Cardiac muscle cell (in vitro differentiated cells and primary cell): ENCODE measurements at regions not wholly inside any gene's neighbourhood (a gene's known extent, or its start where the extent isn't known, plus 50 kb on each side); places are given as distances from the start of the nearest gene placed in this dataset.
A peak's percentile ranks its signal among the peaks of the same experiment; 100 is the strongest.

Source experiments
- DNase-seq, 2 donors: peaks; one replicate each; pipeline versions ENCODE4 v3.0.0 to v3.0.0-alpha.2; 2010 to 2017; ENCODE audit warnings: low read depth in 1 of 2, low spot score in 1 of 2
- H3K27ac ChIP-seq: fragments of 200-600 bp; sonication (generic); 2 replicates; pipeline ENCODE4 v1.5.1; 2016
- H3K27me3 ChIP-seq: fragments of 200-600 bp; sonication (generic); 2 replicates; pipeline ENCODE4 v1.6.0; 2016; ENCODE audit warnings: control low read depth
- H3K36me3 ChIP-seq: fragments of 200-600 bp; sonication (generic); 2 replicates; pipeline ENCODE4 v1.5.1; 2016; ENCODE audit warnings: control low read depth
- H3K4me1 ChIP-seq: fragments of 200-600 bp; sonication (generic); 2 replicates; pipeline ENCODE4 v1.8.1; 2017; ENCODE audit warnings: low read depth, mild to moderate bottlenecking, mixed run types
- H3K4me3 ChIP-seq: fragments of 200-600 bp; sonication (generic); 2 replicates; pipeline ENCODE4 v1.5.1; 2016; ENCODE audit warnings: mild to moderate bottlenecking
- H3K9me3 ChIP-seq: fragments of 200-600 bp; sonication (generic); 2 replicates; pipeline ENCODE4 v1.5.1; 2017; ENCODE audit warnings: low read depth, mild to moderate bottlenecking, control low read depth
- TF ChIP-seq, protein P1 (sequence below): IDR thresholded peaks from 2 replicates; pipeline ENCODE4 v1.5.1; 2012; ENCODE audit warnings: low read depth, mild to moderate bottlenecking, low read length

DNA sequence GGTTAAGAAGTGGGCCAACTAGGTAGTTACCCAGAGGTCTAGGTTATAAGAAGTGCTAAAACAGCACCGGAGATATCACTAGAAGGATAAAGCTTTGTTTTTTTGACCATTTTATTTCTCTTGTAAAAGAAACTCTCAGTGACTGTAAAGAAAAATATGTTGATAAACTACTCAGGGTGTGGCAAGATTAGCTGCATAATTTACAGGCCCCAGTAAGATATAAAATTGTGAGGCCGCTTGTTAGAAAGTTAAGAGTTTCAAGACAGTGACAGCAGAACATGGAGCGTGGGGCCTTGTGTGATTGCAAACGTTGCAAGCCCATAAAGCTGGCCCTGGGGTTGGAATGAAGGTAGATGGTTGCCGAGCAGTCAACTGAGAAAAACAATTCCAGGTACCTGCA, 263.7 kb upstream of the EEF2KMT start:
- no peak overlapping the region for H3K4me3 ChIP-seq
- H3K4me1 ChIP-seq: no peaks in the 10 kb centered on the region
- H3K36me3 ChIP-seq: no peaks in the 10 kb centered on the region
- no peak overlapping the region for H3K27ac ChIP-seq
- H3K9me3 ChIP-seq: no peaks in the 10 kb centered on the region
- TF ChIP-seq, protein P1, sequence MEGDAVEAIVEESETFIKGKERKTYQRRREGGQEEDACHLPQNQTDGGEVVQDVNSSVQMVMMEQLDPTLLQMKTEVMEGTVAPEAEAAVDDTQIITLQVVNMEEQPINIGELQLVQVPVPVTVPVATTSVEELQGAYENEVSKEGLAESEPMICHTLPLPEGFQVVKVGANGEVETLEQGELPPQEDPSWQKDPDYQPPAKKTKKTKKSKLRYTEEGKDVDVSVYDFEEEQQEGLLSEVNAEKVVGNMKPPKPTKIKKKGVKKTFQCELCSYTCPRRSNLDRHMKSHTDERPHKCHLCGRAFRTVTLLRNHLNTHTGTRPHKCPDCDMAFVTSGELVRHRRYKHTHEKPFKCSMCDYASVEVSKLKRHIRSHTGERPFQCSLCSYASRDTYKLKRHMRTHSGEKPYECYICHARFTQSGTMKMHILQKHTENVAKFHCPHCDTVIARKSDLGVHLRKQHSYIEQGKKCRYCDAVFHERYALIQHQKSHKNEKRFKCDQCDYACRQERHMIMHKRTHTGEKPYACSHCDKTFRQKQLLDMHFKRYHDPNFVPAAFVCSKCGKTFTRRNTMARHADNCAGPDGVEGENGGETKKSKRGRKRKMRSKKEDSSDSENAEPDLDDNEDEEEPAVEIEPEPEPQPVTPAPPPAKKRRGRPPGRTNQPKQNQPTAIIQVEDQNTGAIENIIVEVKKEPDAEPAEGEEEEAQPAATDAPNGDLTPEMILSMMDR: no peak
- peaks cover 4% of the 10 kb centered on the region for H3K27me3 ChIP-seq
- DNase-seq: no peak

DNA sequence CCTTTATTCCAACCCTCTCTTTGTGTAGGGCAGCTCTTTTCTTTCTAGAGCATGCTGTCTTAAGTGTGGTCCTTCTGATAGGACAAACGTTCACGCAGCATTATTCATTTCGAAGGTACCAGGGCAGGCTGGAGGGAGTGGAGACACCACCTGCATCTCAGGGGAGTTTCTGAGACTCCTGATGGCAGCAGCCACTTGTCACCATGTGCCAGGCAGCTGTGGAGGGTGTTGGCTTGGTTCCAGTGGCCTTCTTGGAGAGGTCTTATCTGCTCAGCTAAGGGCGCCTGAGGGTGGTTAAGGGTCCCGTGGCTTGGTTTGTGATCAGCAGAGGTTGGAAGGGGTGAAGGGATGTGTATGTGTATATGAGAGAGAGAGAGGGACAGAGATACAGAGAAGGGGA, 257.1 kb upstream of the EEF2KMT start:
- peak in 1 of 2 donors; percentile 5 for DNase-seq
- no peaks in the 10 kb centered on the region for H3K36me3 ChIP-seq
- no peak overlapping the region for H3K4me3 ChIP-seq
- no peaks in the 10 kb centered on the region for H3K9me3 ChIP-seq
- H3K27ac ChIP-seq: no peak overlapping the region
- no peaks in the 10 kb centered on the region for H3K4me1 ChIP-seq
- TF ChIP-seq, protein P1: no peak
- no peaks in the 10 kb centered on the region for H3K27me3 ChIP-seq

DNA sequence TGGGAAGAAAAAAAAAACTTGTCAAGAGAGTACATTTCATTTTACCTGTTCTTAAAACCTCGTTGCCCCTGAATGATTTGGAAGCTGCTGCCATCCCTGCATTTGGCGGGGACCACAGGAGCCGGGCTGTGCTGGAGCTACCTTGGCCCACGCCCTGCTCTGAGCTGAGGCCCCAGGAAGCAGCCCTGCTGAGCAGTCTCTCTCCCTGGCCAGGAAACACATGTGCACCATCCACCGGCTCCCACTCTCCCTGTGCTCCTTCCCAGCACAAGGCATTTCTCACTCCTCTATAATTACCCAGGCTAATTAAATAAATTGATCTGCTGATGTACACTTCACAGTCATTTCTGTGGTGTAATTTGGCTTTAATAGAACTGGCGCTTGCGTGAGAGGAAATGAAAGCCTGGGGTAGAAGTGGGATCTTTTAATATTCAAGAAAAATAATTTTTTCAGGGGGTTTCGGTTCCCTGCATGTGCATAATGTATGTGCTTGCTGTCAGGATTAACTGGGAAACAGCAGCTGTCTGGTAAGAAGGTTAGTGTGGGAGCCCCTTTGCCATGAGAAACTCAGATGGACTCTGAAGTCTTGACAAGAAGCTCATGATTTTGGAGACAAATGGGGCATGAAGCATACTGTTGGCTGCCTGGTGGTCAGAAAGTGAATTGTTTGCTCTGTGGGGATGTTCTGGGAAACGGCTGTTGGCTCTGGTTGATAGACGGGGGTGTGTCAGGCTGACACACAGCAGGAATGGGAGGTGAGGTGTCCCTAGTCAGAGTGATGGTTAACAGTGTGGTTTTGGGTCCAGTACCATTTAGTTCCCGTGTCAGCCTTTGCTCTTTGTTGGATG, 252.3 kb upstream of the EEF2KMT start:
- DNase-seq: no peak

GRCh38 chr16:5349101-5349500, 251.5 kb upstream of the EEF2KMT start:
- Histone ChIP-seq H3K27me3 (no peaks in the 10 kb centered on the region), H3K9me3 (no peaks in the 10 kb centered on the region), H3K27ac (no peak overlapping the region), H3K36me3 (no peaks in the 10 kb centered on the region), H3K4me3 (no peak overlapping the region), H3K4me1 (no peaks in the 10 kb centered on the region)
- TF ChIP-seq, protein P1: no peak
- DNase-seq: no peak

More for the DNA sequence above, 252.3 kb upstream of the EEF2KMT start:
- Histone ChIP-seq H3K4me3 (no peak overlapping the region), H3K27me3 (no peaks in the 10 kb centered on the region), H3K4me1 (no peaks in the 10 kb centered on the region), H3K9me3 (no peaks in the 10 kb centered on the region), H3K27ac (no peak overlapping the region), H3K36me3 (no peaks in the 10 kb centered on the region)
- TF ChIP-seq, protein P1: no peak

DNA sequence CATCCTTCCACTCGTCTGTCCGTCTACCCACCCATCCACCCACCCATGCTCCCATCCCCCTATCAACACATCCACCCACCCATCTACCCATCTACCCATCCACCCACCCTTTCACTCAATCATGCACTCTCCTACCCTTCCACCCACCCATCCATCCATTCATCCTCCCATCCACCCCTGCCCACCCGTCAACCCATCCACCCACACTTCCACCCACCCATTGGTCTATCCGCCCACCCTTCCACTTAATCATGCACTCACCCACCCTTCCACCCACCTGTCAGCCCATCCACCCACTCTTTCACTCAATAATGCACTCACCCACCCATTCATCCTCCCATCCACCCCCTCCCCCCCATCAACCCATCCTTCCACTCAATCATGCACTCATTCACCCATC, 250.0 kb upstream of the EEF2KMT start:
- no peaks in the 10 kb centered on the region for H3K4me1 ChIP-seq
- H3K9me3 ChIP-seq: no peaks in the 10 kb centered on the region
- H3K27ac ChIP-seq: no peak overlapping the region
- DNase-seq: no peak
- H3K4me3 ChIP-seq: no peak overlapping the region
- TF ChIP-seq, protein P1: no peak
- H3K36me3 ChIP-seq: no peaks in the 10 kb centered on the region
- no peaks in the 10 kb centered on the region for H3K27me3 ChIP-seq
